ENCODE measurements at regions not wholly inside any gene's neighbourhood (a gene's known extent, or its start where the extent isn't known, plus 50 kb on each side); places are given as distances from the start of the nearest gene placed in this dataset.
A peak's percentile ranks its signal among the peaks of the same experiment; 100 is the strongest.

DNA sequence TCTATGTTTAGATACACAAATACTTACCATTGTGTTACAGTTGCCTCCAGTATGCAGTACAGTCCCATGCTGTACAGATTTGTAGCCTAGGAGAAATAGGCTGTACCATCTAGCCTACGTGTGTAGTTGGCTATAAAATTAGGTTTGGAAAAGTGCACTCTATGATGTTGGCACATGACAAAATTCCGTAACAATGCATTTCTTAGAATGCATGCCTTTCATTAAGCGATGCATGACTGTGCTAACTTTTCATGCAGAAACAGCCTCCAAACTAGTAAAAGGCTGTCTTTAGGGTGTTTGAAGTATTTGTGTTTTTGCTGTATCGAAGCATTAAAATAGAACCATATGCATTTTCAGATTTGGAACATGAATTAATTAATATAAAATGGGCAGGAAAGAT, 157.9 kb downstream of the RMI1 start:
- no peak overlapping the region for H3K4me3 ChIP-seq (replicated peaks in 1 of 3)
- peak overlapping the region; percentile 64 to 73 (median 67) for H3K27ac ChIP-seq
- H3K36me3 ChIP-seq = no peaks in the 10 kb centered on the region
- WGBS, 2 donors = 44 to 54% methylated on average over 4 of the region's 4 CpGs
- intact Hi-C loops (cut with DNase I) = no loop called here
- TF ChIP-seq, protein P1, sequence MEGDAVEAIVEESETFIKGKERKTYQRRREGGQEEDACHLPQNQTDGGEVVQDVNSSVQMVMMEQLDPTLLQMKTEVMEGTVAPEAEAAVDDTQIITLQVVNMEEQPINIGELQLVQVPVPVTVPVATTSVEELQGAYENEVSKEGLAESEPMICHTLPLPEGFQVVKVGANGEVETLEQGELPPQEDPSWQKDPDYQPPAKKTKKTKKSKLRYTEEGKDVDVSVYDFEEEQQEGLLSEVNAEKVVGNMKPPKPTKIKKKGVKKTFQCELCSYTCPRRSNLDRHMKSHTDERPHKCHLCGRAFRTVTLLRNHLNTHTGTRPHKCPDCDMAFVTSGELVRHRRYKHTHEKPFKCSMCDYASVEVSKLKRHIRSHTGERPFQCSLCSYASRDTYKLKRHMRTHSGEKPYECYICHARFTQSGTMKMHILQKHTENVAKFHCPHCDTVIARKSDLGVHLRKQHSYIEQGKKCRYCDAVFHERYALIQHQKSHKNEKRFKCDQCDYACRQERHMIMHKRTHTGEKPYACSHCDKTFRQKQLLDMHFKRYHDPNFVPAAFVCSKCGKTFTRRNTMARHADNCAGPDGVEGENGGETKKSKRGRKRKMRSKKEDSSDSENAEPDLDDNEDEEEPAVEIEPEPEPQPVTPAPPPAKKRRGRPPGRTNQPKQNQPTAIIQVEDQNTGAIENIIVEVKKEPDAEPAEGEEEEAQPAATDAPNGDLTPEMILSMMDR (IDR thresholded peaks at IDR 0.05) = no peak
- TF ChIP-seq POLR2A (IDR thresholded peaks at IDR 0.05) = no peak
- H3K4me1 ChIP-seq = peaks cover 12 to 30% of the 10 kb centered on the region in 2 donors
- DNase-seq = no peak
- no peaks in the 10 kb centered on the region for H3K9me3 ChIP-seq
- no peaks in the 10 kb centered on the region for H3K27me3 ChIP-seq

DNA sequence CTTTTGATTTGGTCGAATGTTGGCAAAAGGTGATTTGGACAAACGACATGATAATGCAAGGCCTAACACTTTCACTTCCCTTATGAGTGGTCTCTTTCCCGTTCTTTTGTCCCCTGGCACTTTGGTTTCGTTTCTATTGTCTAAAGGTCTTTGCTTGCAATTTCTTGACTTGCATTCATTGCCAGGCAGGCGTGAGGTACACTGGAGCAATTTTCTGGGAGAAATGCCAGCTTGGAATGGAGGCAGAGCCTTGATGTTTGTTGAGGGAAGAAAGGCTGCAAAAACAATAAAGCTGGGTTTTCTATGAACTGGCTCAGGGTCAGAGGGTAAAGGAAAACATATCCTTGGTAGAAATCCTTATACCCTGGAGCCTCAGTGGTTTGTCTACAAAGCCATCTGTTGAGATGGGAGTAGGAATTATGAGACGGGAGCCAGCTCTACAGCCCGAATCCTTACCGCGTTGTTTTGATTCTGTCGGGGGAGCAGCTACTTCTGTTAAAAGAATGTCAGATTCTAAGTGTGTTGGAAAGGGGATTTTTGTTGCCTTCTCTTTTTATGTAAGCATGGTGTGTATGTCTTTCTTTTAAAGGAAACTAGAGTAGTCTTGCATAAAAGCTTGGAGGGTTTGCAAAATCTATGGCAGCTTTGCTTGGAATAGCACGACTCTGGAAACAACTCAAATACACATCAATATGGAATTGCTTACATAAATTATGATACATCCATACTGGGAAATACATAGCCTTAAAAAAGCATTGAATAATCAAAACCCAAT, 158.9 kb downstream of the RMI1 start:
- intact Hi-C loops (cut with DNase I) = no loop called here
- H3K4me1 ChIP-seq = peaks cover 12 to 30% of the 10 kb centered on the region in 2 donors
- peak; percentile 77 to 84 for DNase-seq
- 17 to 27% methylated on average over 11 of the region's 11 CpGs for WGBS, 2 donors
- peak overlapping the region; percentile 64 to 73 (median 67) for H3K27ac ChIP-seq
- H3K36me3 ChIP-seq = no peaks in the 10 kb centered on the region
- H3K9me3 ChIP-seq = no peaks in the 10 kb centered on the region
- H3K27me3 ChIP-seq = no peaks in the 10 kb centered on the region
- H3K4me3 ChIP-seq (replicated peaks in 1 of 3) = no peak overlapping the region
- TF ChIP-seq, protein P1 (IDR thresholded peaks at IDR 0.05) = no peak
- TF ChIP-seq POLR2A (IDR thresholded peaks at IDR 0.05) = no peak

DNA sequence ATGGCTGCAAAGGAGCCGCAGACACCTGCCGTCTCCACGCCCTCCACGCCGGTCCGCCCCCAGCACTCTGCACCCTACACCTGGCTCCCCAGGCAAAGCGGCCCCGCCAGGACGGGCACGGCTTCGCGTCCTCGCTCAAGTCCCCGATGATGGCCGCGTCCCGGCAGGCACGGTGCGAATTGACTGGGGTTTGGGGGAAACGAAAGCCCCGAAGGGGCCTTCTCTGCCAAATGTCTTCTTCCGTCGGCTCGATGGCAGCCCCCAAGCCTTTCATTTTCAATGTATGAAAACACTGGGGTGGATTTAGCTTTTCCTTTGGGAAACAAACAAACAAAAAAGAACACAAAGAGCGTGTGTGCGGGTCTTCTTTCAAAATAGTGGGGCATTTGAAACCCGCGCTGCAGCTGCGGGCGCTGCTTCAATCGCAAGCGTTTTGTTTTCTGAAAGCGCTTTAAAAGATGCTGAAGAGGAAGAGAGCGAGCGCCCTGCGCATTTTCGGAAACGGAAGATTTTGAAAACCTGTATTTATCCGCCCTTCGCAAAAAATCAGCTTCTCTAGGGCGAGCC, 160.0 kb downstream of the RMI1 start:
- peak; percentile 48 to 60 for DNase-seq
- H3K9me3 ChIP-seq = no peaks in the 10 kb centered on the region
- H3K27me3 ChIP-seq = no peaks in the 10 kb centered on the region
- TF ChIP-seq, protein P1 (IDR thresholded peaks at IDR 0.05) = no peak
- TF ChIP-seq POLR2A (IDR thresholded peaks at IDR 0.05) = no peak
- peaks cover 12 to 30% of the 10 kb centered on the region in 2 donors for H3K4me1 ChIP-seq
- H3K4me3 ChIP-seq (replicated peaks in 1 of 3) = peak overlapping the region in 2 of 3 donors; percentile 32 to 47
- H3K36me3 ChIP-seq = no peaks in the 10 kb centered on the region
- no peak overlapping the region for H3K27ac ChIP-seq
- intact Hi-C loops (cut with DNase I) = no loop called here
- 2 to 9% methylated on average over 38 to 41 of the region's 41 CpGs for WGBS, 2 donors

DNA sequence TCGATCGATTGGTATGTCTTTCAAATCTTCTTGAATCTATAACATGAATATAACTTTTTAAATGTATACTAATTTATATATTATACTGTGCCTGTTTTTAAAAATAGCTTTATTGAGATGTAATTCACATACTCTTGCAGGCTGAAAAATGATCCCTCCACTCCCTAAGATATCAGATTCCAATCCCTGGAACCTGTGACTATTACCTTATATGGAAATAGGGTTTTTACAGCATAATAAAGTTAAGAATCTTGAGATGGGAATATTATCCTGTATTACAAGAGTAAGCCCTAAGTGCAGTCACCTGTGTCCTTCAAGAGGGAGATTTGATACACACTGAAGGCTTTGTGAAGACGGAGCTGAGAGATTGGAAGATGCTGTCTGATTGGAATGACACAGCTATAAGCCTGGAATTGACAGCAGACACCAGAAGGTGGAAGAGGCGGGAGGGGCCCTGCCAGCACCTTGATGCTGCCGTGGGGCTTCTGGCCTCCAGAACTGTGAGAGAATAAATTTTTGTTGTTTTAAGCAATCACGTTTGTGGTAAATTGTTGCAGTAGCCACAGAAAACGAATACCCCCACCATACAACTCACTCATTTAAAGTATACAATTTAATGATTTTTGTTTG, 161.3 kb downstream of the RMI1 start:
- TF ChIP-seq, protein P1 (IDR thresholded peaks at IDR 0.05) = no peak
- no peak for TF ChIP-seq POLR2A (IDR thresholded peaks at IDR 0.05)
- Histone ChIP-seq H3K4me3 (replicated peaks in 1 of 3) (no peak overlapping the region), H3K4me1 (peaks cover 12 to 28% of the 10 kb centered on the region in 2 donors), H3K9me3 (no peaks in the 10 kb centered on the region), H3K36me3 (no peaks in the 10 kb centered on the region), H3K27me3 (no peaks in the 10 kb centered on the region), H3K27ac (no peak overlapping the region)
- intact Hi-C loops (cut with DNase I) = no loop called here
- DNase-seq = no peak
- WGBS, 2 donors = 81 to 90% methylated on average over 7 of the region's 7 CpGs

DNA sequence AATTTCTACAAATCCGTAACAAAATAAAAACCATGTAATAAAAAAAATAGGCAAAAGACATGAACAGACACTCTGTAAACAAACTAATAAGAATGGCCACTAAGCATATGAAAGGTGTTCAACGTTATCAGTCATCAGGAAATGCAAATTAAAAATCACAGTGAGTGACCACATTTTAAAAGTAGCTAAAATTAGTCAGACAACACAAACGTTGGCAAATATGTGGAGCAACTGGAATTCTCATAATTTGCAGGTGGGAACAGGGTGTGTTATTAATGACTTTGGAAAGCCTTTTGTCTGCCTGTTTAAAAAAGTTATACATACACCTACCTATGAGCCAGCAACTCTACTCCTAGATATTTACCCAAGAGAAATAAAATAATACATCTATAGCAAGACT, 164.4 kb downstream of the RMI1 start:
- intact Hi-C loops (cut with DNase I) = no loop called here
- Histone ChIP-seq H3K27me3 (no peaks in the 10 kb centered on the region), H3K4me1 (peaks cover 3 to 10% of the 10 kb centered on the region in 2 donors), H3K4me3 (replicated peaks in 1 of 3) (no peak overlapping the region), H3K36me3 (no peaks in the 10 kb centered on the region), H3K27ac (no peak overlapping the region), H3K9me3 (no peaks in the 10 kb centered on the region)
- 85 to 90% methylated on average over 3 of the region's 3 CpGs for WGBS, 2 donors
- DNase-seq = no peak
- no peak for TF ChIP-seq POLR2A (IDR thresholded peaks at IDR 0.05)
- TF ChIP-seq, protein P1 (IDR thresholded peaks at IDR 0.05) = no peak
